Upper lobe of right lung (tissue), 1 donor: ENCODE measurements at regions not wholly inside any gene's neighbourhood (a gene's known extent, or its start where the extent isn't known, plus 50 kb on each side); places are given as distances from the start of the nearest gene placed in this dataset.

Experiments
- ATAC-seq: fragments of 200-7000 bp; cut with Tn5 transposase; one replicate; pipeline ENCODE4 v1.9.1; 2020; ENCODE audit warnings: mild to moderate bottlenecking, moderate library complexity
- DNase-seq: peaks from one replicate; pipeline ENCODE4 v3.0.0-alpha.2; 2020
- H3K27ac ChIP-seq: fragments of 200-600 bp; one replicate; pipeline ENCODE4 v1.8.0; 2022
- H3K27me3 ChIP-seq: fragments of 200-600 bp; one replicate; pipeline ENCODE4 v1.8.0; 2022; ENCODE audit warnings: mild to moderate bottlenecking
- H3K36me3 ChIP-seq: fragments of 200-600 bp; one replicate; pipeline ENCODE4 v1.8.0; 2022
- H3K4me1 ChIP-seq: fragments of 200-600 bp; one replicate; pipeline ENCODE4 v1.8.0; 2022
- H3K4me3 ChIP-seq: fragments of 200-600 bp; one replicate; pipeline ENCODE4 v1.8.0; 2022; ENCODE audit warnings: mild to moderate bottlenecking
- H3K9me3 ChIP-seq: fragments of 200-600 bp; one replicate; pipeline ENCODE4 v1.8.0; 2022
- CTCF ChIP-seq: fragments of 200-600 bp; IDR thresholded peaks from one replicate; pipeline ENCODE4 v1.8.0; 2022; ENCODE audit warnings: antibody characterized with exemption
- intact Hi-C: fragments of 100-400 bp; cut with DNase I; formaldehyde crosslinking; loops from one replicate; pipeline ENCODE4 v1.11.0; 2022
- donor health status: DM: no; HTN: yes; CAD: no; lungs with severe emphysema.

GRCh38 chr10:64033711-64034110, 512.5 kb downstream of the REEP3 start:
- no peaks in the 10 kb centered on the region for H3K4me1 ChIP-seq
- DNase-seq = no peak
- no peak overlapping the region for H3K4me3 ChIP-seq
- peak; percentile 68 for ATAC-seq
- no peak overlapping the region for H3K27ac ChIP-seq
- no peak for TF ChIP-seq CTCF
- H3K9me3 ChIP-seq = no peaks in the 10 kb centered on the region
- H3K36me3 ChIP-seq = no peaks in the 10 kb centered on the region
- intact Hi-C loops = no loop called here
- H3K27me3 ChIP-seq = peaks cover 3% of the 10 kb centered on the region

GRCh38 chr10:64036321-64036930, 515.2 kb downstream of the REEP3 start:
- no peak overlapping the region for H3K4me3 ChIP-seq
- no peaks in the 10 kb centered on the region for H3K36me3 ChIP-seq
- ATAC-seq = no peak
- TF ChIP-seq CTCF = no peak
- H3K9me3 ChIP-seq = no peaks in the 10 kb centered on the region
- peaks cover 11% of the 10 kb centered on the region for H3K27me3 ChIP-seq
- peaks cover 3% of the 10 kb centered on the region for H3K4me1 ChIP-seq
- intact Hi-C loops = no loop called here
- no peak for DNase-seq
- H3K27ac ChIP-seq = no peak overlapping the region

GRCh38 chr10:64037071-64037661, 516.0 kb downstream of the REEP3 start:
- Histone ChIP-seq H3K4me3 (no peak overlapping the region), H3K4me1 (peaks cover 4% of the 10 kb centered on the region), H3K36me3 (no peaks in the 10 kb centered on the region), H3K9me3 (no peaks in the 10 kb centered on the region), H3K27me3 (peaks cover 11% of the 10 kb centered on the region), H3K27ac (no peak overlapping the region)
- ATAC-seq = no peak
- no peak for TF ChIP-seq CTCF
- intact Hi-C loops = no loop called here
- no peak for DNase-seq

- DNase-seq = no peak
- ATAC-seq = no peak
- TF ChIP-seq CTCF = no peak
- H3K4me3 ChIP-seq = no peak overlapping the region
- peaks cover 11% of the 10 kb centered on the region for H3K27me3 ChIP-seq
- H3K36me3 ChIP-seq = no peaks in the 10 kb centered on the region
- intact Hi-C loops = no loop called here
- H3K27ac ChIP-seq = no peak overlapping the region
- H3K4me1 ChIP-seq = peaks cover 4% of the 10 kb centered on the region
- H3K9me3 ChIP-seq = no peaks in the 10 kb centered on the region
Measured at GRCh38 chr10:64038107-64038506, 516.9 kb downstream of the REEP3 start.

- Histone ChIP-seq H3K4me1 (peaks cover 4% of the 10 kb centered on the region), H3K27ac (no peak overlapping the region), H3K27me3 (peaks cover 11% of the 10 kb centered on the region), H3K36me3 (no peaks in the 10 kb centered on the region), H3K9me3 (no peaks in the 10 kb centered on the region), H3K4me3 (no peak overlapping the region)
- DNase-seq (no peak), ATAC-seq (no peak)
- no peak for TF ChIP-seq CTCF
- intact Hi-C loops = no loop called here
Measured at GRCh38 chr10:64039198-64039597, 518.0 kb downstream of the REEP3 start.
